K562 (cell line): ENCODE measurements at regions not wholly inside any gene's neighbourhood (a gene's known extent, or its start where the extent isn't known, plus 50 kb on each side); places are given as distances from the start of the nearest gene placed in this dataset.
A peak's percentile ranks its signal among the peaks of the same experiment; 100 is the strongest.

Experiments
- AFF1 ChIP-seq, 2 experiments: fragments of 450-650 bp; IDR thresholded peaks; 2 replicates each; pipeline ENCODE4 v1.6.1; 2018; ENCODE audit warnings: mild to moderate bottlenecking in 2 of 2, low read depth in 1 of 2; ENCODE audit not compliant: partially characterized antibody in 2 of 2
- ETV6 ChIP-seq, 3 experiments: fragments of 150-350 bp in 1 of 3; sonication (generic) in 1 of 3; formaldehyde crosslinking in 1 of 3; IDR thresholded peaks; 2 replicates each; pipeline versions ENCODE4 v1.6.1 to v1.8.0; 2014 to 2022; ENCODE audit warnings: borderline replicate concordance in 2 of 3, low read depth in 2 of 3, antibody characterized with exemption in 1 of 3, low read length in 1 of 3, mild to moderate bottlenecking in 1 of 3, missing genetic modification reagents in 1 of 3
- FOXA1 ChIP-seq: fragments of 450-650 bp; IDR thresholded peaks from 2 replicates; pipeline ENCODE4 v1.6.1; 2016; ENCODE audit warnings: mild to moderate bottlenecking, borderline replicate concordance
- FOXP4 ChIP-seq: sonication (generic); formaldehyde crosslinking; IDR thresholded peaks from 2 replicates; pipeline ENCODE4 v1.8.0; 2022; ENCODE audit warnings: mild to moderate bottlenecking, missing genetic modification reagents, borderline replicate concordance
- GTF2A2 ChIP-seq: IDR thresholded peaks from 2 replicates; pipeline ENCODE4 v1.6.1; 2016; ENCODE audit warnings: mild to moderate bottlenecking, missing genetic modification characterization, missing compliant biosample characterization
- NFXL1 ChIP-seq: fragments of 450-650 bp; formaldehyde crosslinking; IDR thresholded peaks from 2 replicates; pipeline ENCODE4 v1.4.0; 2021; ENCODE audit warnings: mild to moderate bottlenecking
- NR2F6 ChIP-seq: fragments of 450-650 bp; formaldehyde crosslinking; IDR thresholded peaks from 2 replicates; pipeline ENCODE4 v1.4.0; 2020; ENCODE audit warnings: mild to moderate bottlenecking
- RAD51 ChIP-seq: fragments of 450-650 bp; IDR thresholded peaks from 2 replicates; pipeline ENCODE4 v1.7.1; 2016; ENCODE audit warnings: low read depth, mild to moderate bottlenecking, borderline replicate concordance
- SIN3A ChIP-seq, 2 experiments: fragments of 150-350 bp in 1 of 2; IDR thresholded peaks; 2 replicates each; pipeline ENCODE4 v1.6.1; 2011 to 2016; ENCODE audit warnings: borderline replicate concordance in 2 of 2, low read depth in 2 of 2, low read length in 2 of 2, mild to moderate bottlenecking in 2 of 2, moderate library complexity in 2 of 2; ENCODE audit not compliant: control insufficient read depth in 1 of 2
- SMAD4 ChIP-seq: fragments of 250-450 bp; sonication (Bioruptor Pico); conservative IDR thresholded peaks from 2 replicates; pipeline ENCODE4 v1.8.0; 2021; ENCODE audit warnings: inconsistent platforms, mild to moderate bottlenecking, moderate library complexity
- SMC3 ChIP-seq: conservative IDR thresholded peaks from 2 replicates; pipeline ENCODE4 v1.6.1; 2011; ENCODE audit warnings: low read depth, low read length, improper control_type of control experiment; ENCODE audit not compliant: insufficient read depth
- TEAD2 ChIP-seq: fragments of 450-650 bp; IDR thresholded peaks from 2 replicates; pipeline ENCODE4 v1.6.1; 2016; ENCODE audit warnings: missing genetic modification characterization, control low read depth, missing compliant biosample characterization
- ZFP36 ChIP-seq: fragments of 150-350 bp; IDR thresholded peaks from 2 replicates; pipeline ENCODE4 v1.6.1; 2018; ENCODE audit warnings: low read length, low read depth; ENCODE audit not compliant: partially characterized antibody
- ZNF41 ChIP-seq: fragments of 250-450 bp; sonication (Bioruptor Pico); conservative IDR thresholded peaks from 2 replicates; pipeline ENCODE4 v1.4.0; 2020; ENCODE audit warnings: mild to moderate bottlenecking
- ZNF431 ChIP-seq: sonication (generic); formaldehyde crosslinking; IDR thresholded peaks from 2 replicates; pipeline ENCODE4 v1.8.0; 2022; ENCODE audit warnings: mild to moderate bottlenecking, missing genetic modification reagents
- TF ChIP-seq, protein P1 (sequence below): fragments of 250-450 bp; sonication (Bioruptor Pico); IDR thresholded peaks from 2 replicates; pipeline ENCODE4 v1.5.0; 2021
- TF ChIP-seq, protein P2 (sequence below): fragments of 450-650 bp; IDR thresholded peaks from 2 replicates; pipeline ENCODE4 v1.6.1; 2016

DNA sequence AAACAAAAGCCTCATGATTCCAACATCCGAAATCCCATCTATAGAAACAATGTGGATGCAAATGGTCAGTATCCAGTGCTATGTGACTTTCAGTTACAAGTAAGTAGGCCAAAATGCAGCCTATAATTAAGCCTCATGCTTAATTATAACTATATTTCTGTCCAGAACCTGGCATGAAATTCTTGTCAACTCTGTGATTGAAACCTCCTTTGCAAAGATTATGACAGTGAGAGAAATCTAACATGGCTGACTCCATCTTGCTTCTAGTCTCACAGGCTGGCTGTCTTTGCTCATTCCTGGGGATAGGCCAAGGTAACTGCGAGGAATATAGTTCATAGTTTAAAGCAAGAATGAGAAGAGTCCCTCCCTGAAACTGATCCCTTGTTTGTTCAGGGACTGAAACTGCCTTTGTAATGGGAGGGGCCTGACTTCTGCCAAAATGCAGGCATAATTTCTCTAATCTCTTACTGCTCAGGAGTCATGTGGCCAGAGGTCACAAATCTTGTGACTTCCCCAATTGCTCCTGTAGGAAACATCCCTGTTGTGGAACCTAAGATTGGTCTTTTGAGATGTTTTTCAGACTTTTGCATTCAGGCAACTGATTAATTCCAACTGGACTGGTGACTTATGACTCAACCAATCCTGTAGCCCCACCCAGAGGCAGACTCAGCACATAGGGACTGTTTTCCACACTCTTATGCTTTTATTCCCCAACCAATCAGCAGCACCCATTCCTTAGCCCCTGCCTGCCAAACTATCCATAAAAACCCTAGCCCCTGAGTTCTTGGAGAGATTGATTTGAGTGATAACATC, 84.5 kb upstream of the TLK1 start (continued):
- TF ChIP-seq, protein P1, sequence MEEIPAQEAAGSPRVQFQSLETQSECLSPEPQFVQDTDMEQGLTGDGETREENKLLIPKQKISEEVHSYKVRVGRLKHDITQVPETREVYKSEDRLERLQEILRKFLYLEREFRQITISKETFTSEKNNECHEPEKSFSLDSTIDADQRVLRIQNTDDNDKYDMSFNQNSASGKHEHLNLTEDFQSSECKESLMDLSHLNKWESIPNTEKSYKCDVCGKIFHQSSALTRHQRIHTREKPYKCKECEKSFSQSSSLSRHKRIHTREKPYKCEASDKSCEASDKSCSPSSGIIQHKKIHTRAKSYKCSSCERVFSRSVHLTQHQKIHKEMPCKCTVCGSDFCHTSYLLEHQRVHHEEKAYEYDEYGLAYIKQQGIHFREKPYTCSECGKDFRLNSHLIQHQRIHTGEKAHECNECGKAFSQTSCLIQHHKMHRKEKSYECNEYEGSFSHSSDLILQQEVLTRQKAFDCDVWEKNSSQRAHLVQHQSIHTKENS (CRISPR knock-in tag) = no peak
- no peak for TF ChIP-seq ZNF431 (CRISPR knock-in tag)
- no peak for TF ChIP-seq GTF2A2
- TF ChIP-seq, protein P2, sequence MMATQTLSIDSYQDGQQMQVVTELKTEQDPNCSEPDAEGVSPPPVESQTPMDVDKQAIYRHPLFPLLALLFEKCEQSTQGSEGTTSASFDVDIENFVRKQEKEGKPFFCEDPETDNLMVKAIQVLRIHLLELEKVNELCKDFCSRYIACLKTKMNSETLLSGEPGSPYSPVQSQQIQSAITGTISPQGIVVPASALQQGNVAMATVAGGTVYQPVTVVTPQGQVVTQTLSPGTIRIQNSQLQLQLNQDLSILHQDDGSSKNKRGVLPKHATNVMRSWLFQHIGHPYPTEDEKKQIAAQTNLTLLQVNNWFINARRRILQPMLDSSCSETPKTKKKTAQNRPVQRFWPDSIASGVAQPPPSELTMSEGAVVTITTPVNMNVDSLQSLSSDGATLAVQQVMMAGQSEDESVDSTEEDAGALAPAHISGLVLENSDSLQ = no peak
- no peak for TF ChIP-seq ETV6 (IDR thresholded peaks at IDR 0.05; ENCODE audit: borderline replicate concordance in 1 of 2, low read depth in 2 of 2, low read length in 1 of 2)
- TF ChIP-seq ETV6 (CRISPR knock-in tag; IDR thresholded peaks at IDR 0.05; ENCODE audit: borderline replicate concordance) = no peak
- TF ChIP-seq NR2F6 (CRISPR knock-in tag) = 0 out of 2 replicates have a peak, but pooled peaks have one; percentile 5
- peak; percentile 37; the same call in 1 of the 2 replicates for TF ChIP-seq ZNF41
- no peak for TF ChIP-seq SIN3A (IDR thresholded peaks at IDR 0.05; ENCODE audit: borderline replicate concordance in 2 of 2, control insufficient read depth in 1 of 2, low read depth in 2 of 2, low read length in 2 of 2)
- no peak for TF ChIP-seq FOXP4
- peak; percentile 66 for TF ChIP-seq SMAD4
- TF ChIP-seq RAD51 = peak; percentile 57
- TF ChIP-seq SMC3 = 0 out of 2 replicates have a peak, but pooled peaks have one; percentile 10
- TF ChIP-seq ZFP36 = no peak
- no peak for TF ChIP-seq FOXA1
- TF ChIP-seq TEAD2 (tag) = peak; percentile 81
- peak in 1 of 2 experiments; percentile 60 for TF ChIP-seq AFF1 (IDR thresholded peaks at IDR 0.05; ENCODE audit: low read depth in 1 of 2, partially characterized antibody in 2 of 2)
- TF ChIP-seq NFXL1 (CRISPR knock-in tag) = peak; percentile 60; the same call in 1 of the 2 replicates
